ENCODE measurements at regions not wholly inside any gene's neighbourhood (a gene's known extent, or its start where the extent isn't known, plus 50 kb on each side); places are given as distances from the start of the nearest gene placed in this dataset.

DNA sequence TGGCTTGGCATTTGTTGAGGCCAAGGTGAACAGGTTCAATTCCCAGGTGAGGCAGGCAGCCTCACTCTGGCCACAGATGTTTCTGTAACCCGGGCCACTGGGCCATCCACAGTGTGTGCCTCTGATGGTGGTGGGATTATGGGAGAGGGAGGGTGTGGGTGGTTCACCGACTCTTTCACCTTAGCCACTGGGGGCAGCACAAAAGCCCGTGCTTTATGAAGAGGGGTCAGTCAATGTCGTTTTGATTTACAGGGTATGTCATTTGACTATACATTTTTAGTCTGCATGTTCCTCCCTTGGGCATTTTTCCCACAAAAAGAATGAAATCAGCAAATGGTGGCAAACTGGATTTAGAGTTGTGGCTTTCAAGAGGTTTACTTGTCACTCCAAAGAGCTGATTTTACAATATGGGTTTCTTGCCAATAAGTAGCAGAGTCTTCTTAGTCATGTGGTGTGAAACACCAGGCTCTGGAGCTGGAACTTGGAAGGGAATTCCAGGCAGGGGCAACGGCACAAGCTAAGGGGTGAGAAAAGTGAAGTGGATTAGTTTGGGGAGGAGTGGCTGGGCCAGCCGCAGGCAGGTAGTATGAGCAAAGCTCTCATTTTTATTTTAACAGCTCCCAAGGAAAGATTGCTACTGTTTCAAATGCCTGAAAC, 217.8 kb upstream of the ZBED5 start:
- dilution Hi-C loops (cut with MboI; ENCODE audit: extremely low pct_ligation_motif_present, low sequenced_read_pairs): no loop called here
- no peak overlapping the region for H3K9ac ChIP-seq (replicated peaks; ENCODE audit: extremely low read depth, insufficient read depth, low read length)
- TF ChIP-seq POLR2A (IDR thresholded peaks at IDR 0.05; ENCODE audit: low read depth, low read length) (no peak), GATA2 (IDR thresholded peaks at IDR 0.05; ENCODE audit: insufficient read depth, insufficient read length, low read depth, low read length) (no peak), JUN (IDR thresholded peaks at IDR 0.05; ENCODE audit: borderline replicate concordance, insufficient read depth, insufficient read length, low read depth) (no peak), FOS (IDR thresholded peaks at IDR 0.05; ENCODE audit: borderline replicate concordance, insufficient read depth, low read length) (no peak), MAX (IDR thresholded peaks at IDR 0.05; ENCODE audit: insufficient read depth, insufficient read length) (no peak), EZH2 (IDR thresholded peaks at IDR 0.05; ENCODE audit: borderline replicate concordance, low read depth, low read length, severe bottlenecking) (no peak), POLR2AphosphoS5 (IDR thresholded peaks at IDR 0.05; ENCODE audit: insufficient read depth, low read depth, low read length) (no peak), MYC (IDR thresholded peaks at IDR 0.05; ENCODE audit: low read depth, low read length) (no peak)
- TF ChIP-seq, protein P1, sequence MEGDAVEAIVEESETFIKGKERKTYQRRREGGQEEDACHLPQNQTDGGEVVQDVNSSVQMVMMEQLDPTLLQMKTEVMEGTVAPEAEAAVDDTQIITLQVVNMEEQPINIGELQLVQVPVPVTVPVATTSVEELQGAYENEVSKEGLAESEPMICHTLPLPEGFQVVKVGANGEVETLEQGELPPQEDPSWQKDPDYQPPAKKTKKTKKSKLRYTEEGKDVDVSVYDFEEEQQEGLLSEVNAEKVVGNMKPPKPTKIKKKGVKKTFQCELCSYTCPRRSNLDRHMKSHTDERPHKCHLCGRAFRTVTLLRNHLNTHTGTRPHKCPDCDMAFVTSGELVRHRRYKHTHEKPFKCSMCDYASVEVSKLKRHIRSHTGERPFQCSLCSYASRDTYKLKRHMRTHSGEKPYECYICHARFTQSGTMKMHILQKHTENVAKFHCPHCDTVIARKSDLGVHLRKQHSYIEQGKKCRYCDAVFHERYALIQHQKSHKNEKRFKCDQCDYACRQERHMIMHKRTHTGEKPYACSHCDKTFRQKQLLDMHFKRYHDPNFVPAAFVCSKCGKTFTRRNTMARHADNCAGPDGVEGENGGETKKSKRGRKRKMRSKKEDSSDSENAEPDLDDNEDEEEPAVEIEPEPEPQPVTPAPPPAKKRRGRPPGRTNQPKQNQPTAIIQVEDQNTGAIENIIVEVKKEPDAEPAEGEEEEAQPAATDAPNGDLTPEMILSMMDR (IDR thresholded peaks at IDR 0.05; ENCODE audit: extremely low read depth in 1 of 2, insufficient read depth in 1 of 2, low read depth in 1 of 2, low read length in 2 of 2): no peak
- no peaks in the 10 kb centered on the region for H3K4me1 ChIP-seq (ENCODE audit: control insufficient read depth, extremely low read depth, insufficient read depth, low read length)
- no peaks in the 10 kb centered on the region for H4K20me1 ChIP-seq (replicated peaks; ENCODE audit: control insufficient read depth, extremely low read depth, insufficient read depth, low read length)
- no peaks in the 10 kb centered on the region for H3K9me1 ChIP-seq (replicated peaks; ENCODE audit: control insufficient read depth, extremely low read depth, insufficient read depth, low read length)
- no peak overlapping the region for H3K4me3 ChIP-seq (replicated peaks in 1 of 3; ENCODE audit: insufficient read depth in 1 of 3, low read depth in 1 of 3, low read length in 3 of 3)
- CTCF ChIA-PET: no interaction called here
- DNase-seq (ENCODE audit: low read depth, low spot score): no peak
- H2AFZ ChIP-seq (ENCODE audit: low read depth, low read length): no peak overlapping the region
- H3K36me3 ChIP-seq (ENCODE audit: control insufficient read depth in 2 of 2, extremely low read depth in 1 of 2, insufficient read depth in 2 of 2, low read length in 2 of 2): no peaks in the 10 kb centered on the region
- H3K27me3 ChIP-seq (ENCODE audit: control insufficient read depth in 2 of 2, insufficient read depth in 2 of 2, low read length in 2 of 2): peaks cover 0 to 2% of the 10 kb centered on the region in 2 experiments
- BruUV-seq (replicated peaks): no TSS peak
- no peak overlapping the region for H3K4me2 ChIP-seq (ENCODE audit: insufficient read depth, low read length)
- H3K27ac ChIP-seq (ENCODE audit: insufficient read depth, low read depth, low read length): no peak overlapping the region
- intact Hi-C loops (cut with micrococcal nuclease): no loop called here
- no peaks in the 10 kb centered on the region for H3K79me2 ChIP-seq (ENCODE audit: control insufficient read depth, insufficient read depth, low read length)
- no peaks in the 10 kb centered on the region for H3K9me3 ChIP-seq (replicated peaks; ENCODE audit: control insufficient read depth, insufficient read depth, low read length)
- POLR2A ChIA-PET: no interaction called here
- no peak for FAIRE-seq
